ENCODE measurements at regions not wholly inside any gene's neighbourhood (a gene's known extent, or its start where the extent isn't known, plus 50 kb on each side); places are given as distances from the start of the nearest gene placed in this dataset.

DNA sequence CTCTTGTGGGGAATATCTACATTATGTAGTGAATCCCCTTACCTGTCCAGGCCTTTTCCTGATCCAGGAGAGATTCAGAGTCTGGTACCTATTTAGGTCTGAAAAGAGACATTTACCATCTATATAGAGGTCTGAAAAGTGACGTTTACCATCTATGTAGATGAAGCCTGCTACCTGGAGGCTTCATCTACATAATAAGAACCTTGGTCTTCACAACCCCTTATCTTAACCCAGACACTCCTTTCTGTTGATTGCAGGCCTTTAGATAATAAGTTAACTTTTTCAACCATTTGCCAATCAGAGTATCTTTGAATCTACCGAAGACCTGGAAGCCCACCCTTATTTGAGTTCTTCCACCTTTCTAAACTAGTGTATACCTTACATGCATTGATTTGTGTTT is 113.0 kb upstream of the DMRT1 start:
- 83 to 93% (median 88%) methylated on average over 2 of the region's 2 CpGs for WGBS, 5 donors
- DNase-seq = no peak
- intact Hi-C loops (cut with DNase I; ENCODE audit: low total_unique reads) = no loop called here
- H3K27ac ChIP-seq = peak overlapping the region in 1 of 5 donors; percentile 4
- TF ChIP-seq POLR2A (IDR thresholded peaks at IDR 0.05) (no peak), POLR2AphosphoS5 (IDR thresholded peaks at IDR 0.05) (no peak), EP300 (IDR thresholded peaks at IDR 0.05) (no peak)
- TF ChIP-seq, protein P1, sequence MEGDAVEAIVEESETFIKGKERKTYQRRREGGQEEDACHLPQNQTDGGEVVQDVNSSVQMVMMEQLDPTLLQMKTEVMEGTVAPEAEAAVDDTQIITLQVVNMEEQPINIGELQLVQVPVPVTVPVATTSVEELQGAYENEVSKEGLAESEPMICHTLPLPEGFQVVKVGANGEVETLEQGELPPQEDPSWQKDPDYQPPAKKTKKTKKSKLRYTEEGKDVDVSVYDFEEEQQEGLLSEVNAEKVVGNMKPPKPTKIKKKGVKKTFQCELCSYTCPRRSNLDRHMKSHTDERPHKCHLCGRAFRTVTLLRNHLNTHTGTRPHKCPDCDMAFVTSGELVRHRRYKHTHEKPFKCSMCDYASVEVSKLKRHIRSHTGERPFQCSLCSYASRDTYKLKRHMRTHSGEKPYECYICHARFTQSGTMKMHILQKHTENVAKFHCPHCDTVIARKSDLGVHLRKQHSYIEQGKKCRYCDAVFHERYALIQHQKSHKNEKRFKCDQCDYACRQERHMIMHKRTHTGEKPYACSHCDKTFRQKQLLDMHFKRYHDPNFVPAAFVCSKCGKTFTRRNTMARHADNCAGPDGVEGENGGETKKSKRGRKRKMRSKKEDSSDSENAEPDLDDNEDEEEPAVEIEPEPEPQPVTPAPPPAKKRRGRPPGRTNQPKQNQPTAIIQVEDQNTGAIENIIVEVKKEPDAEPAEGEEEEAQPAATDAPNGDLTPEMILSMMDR (IDR thresholded peaks at IDR 0.05) = no peak
- H3K4me3 ChIP-seq = no peak overlapping the region
- no peaks in the 10 kb centered on the region for H3K9me3 ChIP-seq
- no peaks in the 10 kb centered on the region for H3K27me3 ChIP-seq
- H3K36me3 ChIP-seq = peaks cover 4 to 51% (median 38%) of the 10 kb centered on the region in 4 donors
- peaks cover 0 to 4% (median 0%) of the 10 kb centered on the region in 4 donors for H3K4me1 ChIP-seq

GRCh38 chr9:731474-731873 is 110.0 kb upstream of the DMRT1 start:
- TF ChIP-seq POLR2AphosphoS5 (IDR thresholded peaks at IDR 0.05) (no peak), EP300 (IDR thresholded peaks at IDR 0.05) (no peak), POLR2A (IDR thresholded peaks at IDR 0.05) (no peak)
- TF ChIP-seq, protein P1 (IDR thresholded peaks at IDR 0.05) = no peak
- intact Hi-C loops (cut with DNase I; ENCODE audit: low total_unique reads) = no loop called here
- WGBS, 5 donors = 91 to 94% (median 94%) methylated on average over 8 of the region's 8 CpGs
- no peaks in the 10 kb centered on the region for H3K27me3 ChIP-seq
- peaks cover 19 to 71% (median 57%) of the 10 kb centered on the region in 4 donors for H3K36me3 ChIP-seq
- no peak overlapping the region for H3K4me3 ChIP-seq
- no peaks in the 10 kb centered on the region for H3K9me3 ChIP-seq
- peaks cover 4 to 9% (median 9%) of the 10 kb centered on the region in 4 donors for H3K4me1 ChIP-seq
- DNase-seq = no peak
- H3K27ac ChIP-seq = no peak overlapping the region

- no peak overlapping the region for H3K4me3 ChIP-seq
- peaks cover 4 to 37% (median 23%) of the 10 kb centered on the region in 4 donors for H3K4me1 ChIP-seq
- DNase-seq = peak in 1 of 2 donors; percentile 83
- intact Hi-C loops (cut with DNase I; ENCODE audit: low total_unique reads) = no loop called here
- H3K36me3 ChIP-seq = peaks cover 19 to 95% (median 75%) of the 10 kb centered on the region in 4 donors
- WGBS, 5 donors = 36 to 64% (median 52%) methylated on average over 9 of the region's 9 CpGs
- peak overlapping the region in 4 of 5 donors; percentile 54 to 86 (median 80) for H3K27ac ChIP-seq
- peak in 2 of 3 donors; percentile 41 to 68 for TF ChIP-seq POLR2AphosphoS5 (IDR thresholded peaks at IDR 0.05)
- TF ChIP-seq, protein P1 (IDR thresholded peaks at IDR 0.05) = no peak
- no peak for TF ChIP-seq EP300 (IDR thresholded peaks at IDR 0.05)
- no peak for TF ChIP-seq POLR2A (IDR thresholded peaks at IDR 0.05)
- no peaks in the 10 kb centered on the region for H3K9me3 ChIP-seq
- no peaks in the 10 kb centered on the region for H3K27me3 ChIP-seq
Observed at GRCh38 chr9:734831-735511, 106.5 kb upstream of the DMRT1 start.

DNA sequence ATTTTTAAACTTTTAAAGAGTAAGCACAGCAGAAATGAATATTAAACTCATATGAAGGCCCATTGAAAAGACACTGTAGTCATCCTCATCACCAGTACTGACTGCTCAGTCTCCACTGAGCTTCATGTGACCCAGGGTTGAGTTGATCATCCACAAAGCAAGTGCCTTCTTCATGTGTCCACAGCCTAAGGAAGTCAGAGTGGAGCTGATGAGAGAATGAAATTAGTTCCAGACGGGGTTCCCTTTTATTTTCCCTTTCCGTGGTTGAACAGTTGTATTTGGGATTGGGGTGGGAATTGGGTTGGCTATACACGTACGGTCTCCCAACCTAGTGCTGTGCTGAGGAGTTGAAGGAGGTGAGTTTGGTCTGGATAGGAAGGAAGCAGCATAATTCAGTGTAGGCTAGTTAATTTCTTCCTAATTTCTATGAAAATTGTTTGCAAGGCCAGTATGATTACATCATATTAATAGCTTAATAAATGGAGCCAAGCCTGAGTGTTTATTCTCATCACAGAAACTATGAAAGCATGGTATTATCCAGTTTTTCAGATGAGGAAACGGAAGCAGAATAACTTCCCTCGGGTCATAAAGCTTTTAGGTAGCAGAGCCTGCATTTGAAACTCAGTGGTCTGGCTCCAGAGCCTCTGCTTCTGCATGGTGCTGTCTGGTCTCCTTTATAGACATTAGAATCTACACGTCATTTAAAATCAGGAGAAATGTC is 103.9 kb upstream of the DMRT1 start:
- WGBS, 5 donors = 66 to 83% (median 79%) methylated on average over 7 of the region's 7 CpGs

More for the DNA sequence above, 103.9 kb upstream of the DMRT1 start:
- Histone ChIP-seq H3K9me3 (no peaks in the 10 kb centered on the region), H3K27ac (peak overlapping the region in 4 of 5 donors; percentile 52 to 86 (median 80)), H3K4me1 (peaks cover 4 to 37% (median 24%) of the 10 kb centered on the region in 4 donors), H3K4me3 (no peak overlapping the region), H3K27me3 (no peaks in the 10 kb centered on the region), H3K36me3 (peaks cover 31 to 95% (median 75%) of the 10 kb centered on the region in 4 donors)
- no peak for TF ChIP-seq POLR2A (IDR thresholded peaks at IDR 0.05)
- TF ChIP-seq, protein P1 (IDR thresholded peaks at IDR 0.05) = no peak
- intact Hi-C loops (cut with DNase I; ENCODE audit: low total_unique reads) = no loop called here
- DNase-seq = no peak
